GM12878 (cell line): ENCODE measurements at regions not wholly inside any gene's neighbourhood (a gene's known extent, or its start where the extent isn't known, plus 50 kb on each side); places are given as distances from the start of the nearest gene placed in this dataset.

Experiments
- CEBPZ ChIP-seq: fragments of 150-350 bp; IDR thresholded peaks from 2 replicates; pipeline ENCODE4 v1.6.1; 2016; ENCODE audit warnings: low read depth, low read length
- GATAD2B ChIP-seq: fragments of 450-650 bp; conservative IDR thresholded peaks from 2 replicates; pipeline ENCODE4 v1.6.1; 2017; ENCODE audit warnings: low read depth, mild to moderate bottlenecking, moderate library complexity
- HCFC1 ChIP-seq: fragments of 150-350 bp; IDR thresholded peaks from 2 replicates; pipeline ENCODE4 v1.6.1; 2014; ENCODE audit warnings: low read length
- IKZF1 ChIP-seq: fragments of 450-650 bp; conservative IDR thresholded peaks from 2 replicates; pipeline ENCODE4 v1.6.1; 2017; ENCODE audit warnings: antibody characterized with exemption, mild to moderate bottlenecking
- IRF4 ChIP-seq: IDR thresholded peaks from 2 replicates; pipeline ENCODE4 v1.6.1; 2011; ENCODE audit warnings: low read depth, low read length
- JUND ChIP-seq: IDR thresholded peaks from 2 replicates; pipeline ENCODE4 v1.6.1; 2012; ENCODE audit warnings: low read depth, mild to moderate bottlenecking, low read length, improper control_type of control experiment, moderate library complexity
- KAT2A ChIP-seq: conservative IDR thresholded peaks from 2 replicates; pipeline ENCODE4 v1.6.1; 2011; ENCODE audit warnings: low read depth, low read length; ENCODE audit not compliant: control insufficient read depth
- NFYA ChIP-seq: IDR thresholded peaks from 2 replicates; pipeline ENCODE4 v1.6.1; 2011; ENCODE audit warnings: low read depth, mild to moderate bottlenecking, low read length, improper control_type of control experiment, borderline replicate concordance
- NR2F1 ChIP-seq: fragments of 450-650 bp; conservative IDR thresholded peaks from 2 replicates; pipeline ENCODE4 v1.6.1; 2017; ENCODE audit warnings: mild to moderate bottlenecking
- POLR2AphosphoS5 ChIP-seq: IDR thresholded peaks from 2 replicates; pipeline ENCODE4 v1.6.1; 2011; ENCODE audit warnings: mild to moderate bottlenecking, low read length, inconsistent platforms
- RAD51 ChIP-seq: fragments of 450-650 bp; IDR thresholded peaks from 2 replicates; pipeline ENCODE4 v1.6.1; 2016; ENCODE audit warnings: moderate library complexity, mild to moderate bottlenecking, inconsistent platforms
- RBBP5 ChIP-seq: fragments of 200-600 bp; sonication (generic); conservative IDR thresholded peaks from 2 replicates; pipeline ENCODE4 v1.6.1; 2016
- SP1 ChIP-seq: IDR thresholded peaks from one replicate; pipeline ENCODE4 v1.6.1; 2011; ENCODE audit warnings: low read depth, low read length
- SREBF2 ChIP-seq: IDR thresholded peaks from 2 replicates; pipeline ENCODE4 v1.6.1; 2012; ENCODE audit warnings: mild to moderate bottlenecking, low read length
- STAT3 ChIP-seq: IDR thresholded peaks from 2 replicates; pipeline ENCODE4 v1.6.1; 2011; ENCODE audit warnings: low read depth, low read length, improper control_type of control experiment
- SUZ12 ChIP-seq: fragments of 200-600 bp; sonication (generic); IDR thresholded peaks from one replicate; pipeline ENCODE4 v1.6.1; 2018; ENCODE audit warnings: antibody characterized with exemption, mild to moderate bottlenecking; ENCODE audit not compliant: unreplicated experiment
- TBL1XR1 ChIP-seq: IDR thresholded peaks from 2 replicates; pipeline ENCODE4 v1.6.1; 2012; ENCODE audit warnings: low read depth, low read length, improper control_type of control experiment
- WRNIP1 ChIP-seq: IDR thresholded peaks from 2 replicates; pipeline ENCODE4 v1.6.1; 2011; ENCODE audit warnings: low read depth, low read length, improper control_type of control experiment, borderline replicate concordance
- YY1 ChIP-seq: IDR thresholded peaks from 2 replicates; pipeline ENCODE4 v1.6.1; 2011; ENCODE audit warnings: low read depth, mild to moderate bottlenecking, low read length
- ZNF24 ChIP-seq: fragments of 450-650 bp; IDR thresholded peaks from 2 replicates; pipeline ENCODE4 v1.6.1; 2017; ENCODE audit warnings: antibody characterized with exemption, mild to moderate bottlenecking
- ZZZ3 ChIP-seq: IDR thresholded peaks from 2 replicates; pipeline ENCODE4 v1.6.1; 2011; ENCODE audit warnings: low read depth; ENCODE audit not compliant: control insufficient read depth, insufficient read length
- TF ChIP-seq, protein P1 (sequence below): IDR thresholded peaks from 2 replicates; pipeline ENCODE4 v1.6.1; 2011; ENCODE audit warnings: borderline replicate concordance, low read depth, mild to moderate bottlenecking, moderate library complexity, mixed read lengths, low read length; ENCODE audit not compliant: insufficient read depth; ENCODE audit errors: extremely low read length
- TF ChIP-seq, protein P2 (sequence below): fragments of 450-650 bp; IDR thresholded peaks from 2 replicates; pipeline ENCODE4 v1.6.1; 2017; ENCODE audit warnings: mild to moderate bottlenecking, moderate library complexity

GRCh38 chr12:93166541-93167307, 211.0 kb upstream of the NUDT4 start (continued):
- TF ChIP-seq, protein P1, sequence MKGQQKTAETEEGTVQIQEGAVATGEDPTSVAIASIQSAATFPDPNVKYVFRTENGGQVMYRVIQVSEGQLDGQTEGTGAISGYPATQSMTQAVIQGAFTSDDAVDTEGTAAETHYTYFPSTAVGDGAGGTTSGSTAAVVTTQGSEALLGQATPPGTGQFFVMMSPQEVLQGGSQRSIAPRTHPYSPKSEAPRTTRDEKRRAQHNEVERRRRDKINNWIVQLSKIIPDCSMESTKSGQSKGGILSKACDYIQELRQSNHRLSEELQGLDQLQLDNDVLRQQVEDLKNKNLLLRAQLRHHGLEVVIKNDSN, result no peak
- TF ChIP-seq WRNIP1 (no peak), YY1 (no peak), JUND (no peak), GATAD2B (no peak), POLR2AphosphoS5 (peak; percentile 48; the same call in 1 of the 2 replicates), KAT2A (no peak), SP1 (no peak), NR2F1 (no peak), HCFC1 (no peak), RBBP5 (no peak), ZNF24 (no peak; the same call in 1 of the 2 replicates), TBL1XR1 (peak; percentile 75; the same call in 1 of the 2 replicates), SREBF2 (no peak), IRF4 (0 out of 2 replicates have a peak, but pooled peaks have one; percentile 40), CEBPZ (no peak), ZZZ3 (no peak), NFYA (no peak), IKZF1 (peak; percentile 47; the same call in 1 of the 2 replicates), RAD51 (no peak), STAT3 (no peak), SUZ12 (no peak)
- TF ChIP-seq, protein P2, sequence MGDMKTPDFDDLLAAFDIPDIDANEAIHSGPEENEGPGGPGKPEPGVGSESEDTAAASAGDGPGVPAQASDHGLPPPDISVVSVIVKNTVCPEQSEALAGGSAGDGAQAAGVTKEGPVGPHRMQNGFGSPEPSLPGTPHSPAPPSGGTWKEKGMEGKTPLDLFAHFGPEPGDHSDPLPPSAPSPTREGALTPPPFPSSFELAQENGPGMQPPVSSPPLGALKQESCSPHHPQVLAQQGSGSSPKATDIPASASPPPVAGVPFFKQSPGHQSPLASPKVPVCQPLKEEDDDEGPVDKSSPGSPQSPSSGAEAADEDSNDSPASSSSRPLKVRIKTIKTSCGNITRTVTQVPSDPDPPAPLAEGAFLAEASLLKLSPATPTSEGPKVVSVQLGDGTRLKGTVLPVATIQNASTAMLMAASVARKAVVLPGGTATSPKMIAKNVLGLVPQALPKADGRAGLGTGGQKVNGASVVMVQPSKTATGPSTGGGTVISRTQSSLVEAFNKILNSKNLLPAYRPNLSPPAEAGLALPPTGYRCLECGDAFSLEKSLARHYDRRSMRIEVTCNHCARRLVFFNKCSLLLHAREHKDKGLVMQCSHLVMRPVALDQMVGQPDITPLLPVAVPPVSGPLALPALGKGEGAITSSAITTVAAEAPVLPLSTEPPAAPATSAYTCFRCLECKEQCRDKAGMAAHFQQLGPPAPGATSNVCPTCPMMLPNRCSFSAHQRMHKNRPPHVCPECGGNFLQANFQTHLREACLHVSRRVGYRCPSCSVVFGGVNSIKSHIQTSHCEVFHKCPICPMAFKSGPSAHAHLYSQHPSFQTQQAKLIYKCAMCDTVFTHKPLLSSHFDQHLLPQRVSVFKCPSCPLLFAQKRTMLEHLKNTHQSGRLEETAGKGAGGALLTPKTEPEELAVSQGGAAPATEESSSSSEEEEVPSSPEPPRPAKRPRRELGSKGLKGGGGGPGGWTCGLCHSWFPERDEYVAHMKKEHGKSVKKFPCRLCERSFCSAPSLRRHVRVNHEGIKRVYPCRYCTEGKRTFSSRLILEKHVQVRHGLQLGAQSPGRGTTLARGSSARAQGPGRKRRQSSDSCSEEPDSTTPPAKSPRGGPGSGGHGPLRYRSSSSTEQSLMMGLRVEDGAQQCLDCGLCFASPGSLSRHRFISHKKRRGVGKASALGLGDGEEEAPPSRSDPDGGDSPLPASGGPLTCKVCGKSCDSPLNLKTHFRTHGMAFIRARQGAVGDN, result no peak
